Panc1 (cell line): ENCODE measurements at regions not wholly inside any gene's neighbourhood (a gene's known extent, or its start where the extent isn't known, plus 50 kb on each side); places are given as distances from the start of the nearest gene placed in this dataset.

Source experiments
- ATAC-seq: fragments of 200-7000 bp; cut with Tn5 transposase; 2 replicates; pipeline ENCODE4 v1.9.1; 2020; ENCODE audit warnings: mild to moderate bottlenecking, moderate library complexity
- BruUV-seq: library from RNA; stranded (reverse); fragments of 400-500 nt; replicated peaks from 2 replicates; lab custom pipeline; 2021; lab: Mats Ljungman, UMichigan
- CTCF ChIA-PET: fragments of 300-600 bp; sonication (Branson Sonifier 250); formaldehyde crosslinking; loops from one replicate; lab custom pipeline; 2022; ENCODE audit warnings: antibody characterized with exemption; lab: Charles Lee
- POLR2A ChIA-PET: fragments of 300-600 bp; sonication (Branson Sonifier 250); formaldehyde crosslinking; loops from one replicate; lab custom pipeline; 2022; ENCODE audit warnings: antibody characterized with exemption; lab: Charles Lee
- DNase-seq: peaks from one replicate; pipeline ENCODE4 v3.0.0-alpha.2; 2010; ENCODE audit warnings: low read depth, low spot score
- H3K27ac ChIP-seq: 2 replicates; pipeline ENCODE4 v1.5.1; 2011; ENCODE audit warnings: mild to moderate bottlenecking, low read length, inconsistent platforms
- H3K27me3 ChIP-seq: fragments of 200-500 bp; sonication (Bioruptor generic); 2 replicates; pipeline ENCODE4 v1.6.0; 2014; ENCODE audit warnings: low read length, inconsistent platforms; ENCODE audit not compliant: control insufficient read depth, insufficient read depth
- H3K36me3 ChIP-seq: fragments of 200-500 bp; sonication (Bioruptor generic); 2 replicates; pipeline ENCODE4 v1.5.1; 2014; ENCODE audit warnings: inconsistent platforms, mild to moderate bottlenecking, low read length, moderate library complexity; ENCODE audit not compliant: control insufficient read depth, insufficient read depth
- H3K4me1 ChIP-seq: 2 replicates; pipeline ENCODE4 v1.5.1; 2011; ENCODE audit warnings: inconsistent platforms, mild to moderate bottlenecking, low read length, moderate library complexity; ENCODE audit not compliant: control insufficient read depth, insufficient read depth
- H3K4me3 ChIP-seq, 2 experiments: 2 replicates each; pipeline ENCODE4 v1.5.1; 2011 to 2012; ENCODE audit warnings: low read depth in 2 of 2, low read length in 2 of 2, mild to moderate bottlenecking in 2 of 2, inconsistent platforms in 1 of 2, moderate library complexity in 1 of 2
- H3K9me3 ChIP-seq: fragments of 200-500 bp; sonication (Bioruptor generic); 2 replicates; pipeline ENCODE4 v1.5.1; 2014; ENCODE audit warnings: low read depth, mild to moderate bottlenecking, inconsistent platforms, low read length, moderate library complexity; ENCODE audit not compliant: control insufficient read depth, insufficient read depth
- CTCF ChIP-seq: fragments of 450-650 bp; IDR thresholded peaks from 2 replicates; pipeline ENCODE4 v1.5.1; 2017; ENCODE audit warnings: mild to moderate bottlenecking
- POLR2AphosphoS5 ChIP-seq: IDR thresholded peaks from 2 replicates; pipeline ENCODE4 v1.6.1; 2012; ENCODE audit warnings: mild to moderate bottlenecking, low read depth, low read length, moderate library complexity
- REST ChIP-seq, 2 experiments: IDR thresholded peaks; 2 replicates each; pipeline ENCODE4 v1.6.1; 2011 to 2012; ENCODE audit warnings: low read depth in 2 of 2, control low read depth in 1 of 2, low read length in 1 of 2, mild to moderate bottlenecking in 1 of 2, moderate library complexity in 1 of 2; ENCODE audit not compliant: insufficient read depth in 1 of 2
- SIN3A ChIP-seq: IDR thresholded peaks from 2 replicates; pipeline ENCODE4 v1.6.1; 2012; ENCODE audit warnings: low read depth, mild to moderate bottlenecking, low read length, moderate library complexity, borderline replicate concordance; ENCODE audit not compliant: insufficient read depth
- TCF7L2 ChIP-seq: IDR thresholded peaks from 2 replicates; pipeline ENCODE4 v1.6.1; 2011; ENCODE audit warnings: mild to moderate bottlenecking, low read depth, low read length, inconsistent platforms
- in situ Hi-C: cut with HindIII; loops from 2 replicates; pipeline ENCODE4 v1.10.0; 2016; ENCODE audit warnings: low sequenced_read_pairs, low pct_unique_long_range_greater_than_20kb
- intact Hi-C: fragments of 100-400 bp; cut with micrococcal nuclease; formaldehyde crosslinking; loops from one replicate; pipeline ENCODE4 v1.10.0; 2022; ENCODE audit not compliant: unreplicated experiment

GRCh38 chr2:366706-367105 lies 78.8 kb upstream of the ALKAL2 start:
- in situ Hi-C loops: no loop called here
- H3K9me3 ChIP-seq: no peaks in the 10 kb centered on the region
- intact Hi-C loops: no loop called here
- peaks cover 22% of the 10 kb centered on the region for H3K27me3 ChIP-seq
- ATAC-seq (no peak), DNase-seq (no peak)
- BruUV-seq: no TSS peak
- POLR2A ChIA-PET: no interaction called here
- no peak overlapping the region for H3K27ac ChIP-seq
- CTCF ChIA-PET: no interaction called here
- H3K4me3 ChIP-seq: no peak overlapping the region
- no peaks in the 10 kb centered on the region for H3K36me3 ChIP-seq
- TF ChIP-seq TCF7L2 (no peak), POLR2AphosphoS5 (no peak), REST (IDR thresholded peaks at IDR 0.05; ENCODE audit: insufficient read depth in 1 of 2, low read depth in 2 of 2, low read length in 1 of 2) (no peak), CTCF (no peak), SIN3A (no peak)
- H3K4me1 ChIP-seq: no peaks in the 10 kb centered on the region

DNA sequence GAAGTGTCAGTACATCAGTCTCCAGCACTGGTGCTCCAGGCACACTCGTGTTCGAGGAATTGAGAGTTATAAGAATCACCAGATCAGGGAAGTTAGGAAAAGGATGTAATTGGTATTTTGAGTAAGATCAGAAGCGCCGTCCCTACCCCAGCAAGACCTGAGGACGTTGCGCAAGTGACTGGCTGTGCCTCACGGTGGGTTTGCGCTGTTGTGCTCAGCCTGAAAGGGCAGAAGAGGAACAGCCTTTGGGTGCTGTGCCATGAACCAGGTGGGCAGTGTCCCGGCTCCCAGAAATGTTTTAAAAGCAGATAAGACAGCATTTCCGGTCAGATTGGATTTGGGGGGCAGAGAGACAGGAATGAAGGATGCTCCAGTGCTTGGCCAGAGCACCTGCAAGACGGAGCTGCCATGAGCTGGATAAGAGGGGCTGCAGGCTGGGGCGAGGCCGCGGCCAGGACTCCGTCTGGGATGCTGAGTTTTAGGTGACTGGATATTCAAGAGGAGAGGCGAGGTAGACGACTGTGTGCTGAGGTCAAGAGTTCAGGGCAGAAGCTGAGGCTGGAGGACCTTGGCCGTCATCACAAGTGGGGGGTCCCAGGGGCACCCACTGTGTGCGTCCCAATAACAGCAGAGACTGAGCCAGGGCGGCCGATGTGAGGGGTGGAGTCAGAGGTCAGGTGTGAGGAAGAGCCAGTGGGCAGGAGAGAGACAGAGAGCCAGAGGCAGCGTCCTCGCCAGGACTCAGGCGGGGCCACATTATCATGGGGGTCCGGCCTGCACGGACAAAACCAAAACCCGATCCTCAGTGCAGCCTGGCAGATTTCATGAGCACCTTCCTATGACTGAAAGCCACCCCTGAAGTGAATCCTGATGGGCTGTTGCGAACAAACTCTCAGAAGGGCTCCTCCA lies 77.7 kb upstream of the ALKAL2 start:
- Histone ChIP-seq H3K27me3 (peaks cover 30% of the 10 kb centered on the region), H3K9me3 (no peaks in the 10 kb centered on the region), H3K27ac (no peak overlapping the region), H3K4me3 (no peak overlapping the region), H3K36me3 (no peaks in the 10 kb centered on the region), H3K4me1 (no peaks in the 10 kb centered on the region)
- DNase-seq: no peak
- CTCF ChIA-PET: no interaction called here
- TF ChIP-seq SIN3A: no peak
- no peak for TF ChIP-seq CTCF
- TF ChIP-seq TCF7L2: no peak
- no peak for TF ChIP-seq POLR2AphosphoS5
- TF ChIP-seq REST (IDR thresholded peaks at IDR 0.05; ENCODE audit: insufficient read depth in 1 of 2, low read depth in 2 of 2, low read length in 1 of 2): no peak
- POLR2A ChIA-PET: no interaction called here
- BruUV-seq: no TSS peak
- no peak for ATAC-seq
- in situ Hi-C loops: no loop called here
- intact Hi-C loops: no loop called here
